Hematopoietic multipotent progenitor cell treated with erythropoietin and hydrocortisone succinate and interleukin-3 and kit ligand, for 4 days (in vitro differentiated cells): ENCODE measurements at regions not wholly inside any gene's neighbourhood (a gene's known extent, or its start where the extent isn't known, plus 50 kb on each side); places are given as distances from the start of the nearest gene placed in this dataset.

Experiments
- DNase-seq: peaks from one replicate; pipeline ENCODE4 v3.0.0-alpha.2; 2015

DNA sequence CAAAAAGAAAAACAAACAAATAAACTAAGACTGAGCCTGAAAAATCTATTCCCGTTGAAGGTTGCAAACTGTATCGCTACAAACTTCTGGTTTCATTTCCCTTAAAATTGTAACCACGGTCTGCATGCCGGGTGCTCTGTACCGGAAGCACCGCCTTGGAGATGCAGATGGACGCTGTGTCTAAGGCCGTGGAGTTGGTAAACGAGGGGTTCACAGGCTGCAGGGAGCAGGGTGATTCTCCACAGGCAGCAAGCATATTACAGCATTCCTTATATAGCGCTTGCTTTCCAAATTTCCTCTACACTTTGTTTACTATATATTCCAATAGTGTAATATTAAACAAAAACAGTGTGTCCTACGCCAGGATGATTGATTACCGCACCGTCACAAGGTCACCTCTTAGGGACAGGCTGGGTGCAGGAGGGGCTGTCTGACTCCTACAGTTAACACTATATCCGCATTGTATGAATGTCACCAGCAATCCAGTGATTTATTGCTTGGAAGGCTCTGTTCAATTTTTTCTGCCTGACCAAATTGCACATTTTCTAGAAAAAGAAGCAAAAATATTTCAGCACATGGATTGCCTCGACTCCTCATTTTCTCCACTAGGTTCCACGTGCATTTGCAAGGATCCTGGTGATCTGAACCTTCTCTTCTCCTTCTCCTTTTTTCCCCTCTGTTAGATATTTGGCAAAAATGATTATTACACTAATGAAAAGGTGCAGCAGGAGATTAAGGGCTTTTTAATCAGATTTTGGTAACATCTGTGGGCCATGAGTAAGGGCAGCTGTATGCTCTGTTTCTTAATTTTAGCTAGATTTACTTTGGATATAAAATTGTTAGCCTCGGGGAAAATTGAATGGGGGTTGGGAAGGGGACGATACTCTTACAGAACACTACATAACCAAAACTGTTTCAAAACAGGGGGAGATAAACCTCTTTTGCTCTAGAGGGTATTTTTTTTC, 325.8 kb upstream of the MGMT start:
- DNase-seq, result peak; percentile 69

DNA sequence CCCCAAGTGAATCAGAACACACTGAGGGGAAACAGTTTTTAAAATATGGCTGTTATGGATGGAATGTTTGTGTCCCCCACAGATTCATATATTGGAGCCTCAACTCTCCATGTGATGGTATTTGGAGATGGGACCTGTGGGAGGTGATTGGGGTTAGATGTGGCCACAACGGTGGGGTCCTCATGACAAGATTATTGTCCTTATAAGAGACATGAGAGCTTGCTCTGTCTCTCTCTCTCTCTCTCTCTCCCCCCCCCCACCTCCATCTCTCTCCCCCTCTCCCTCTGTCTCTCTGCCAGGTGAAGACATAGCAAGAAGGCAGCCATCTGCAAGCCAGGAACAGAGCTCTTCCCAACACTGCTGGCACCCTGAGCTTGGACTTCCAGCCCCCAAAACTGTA, 315.8 kb upstream of the MGMT start:
- DNase-seq, result no peak

DNA sequence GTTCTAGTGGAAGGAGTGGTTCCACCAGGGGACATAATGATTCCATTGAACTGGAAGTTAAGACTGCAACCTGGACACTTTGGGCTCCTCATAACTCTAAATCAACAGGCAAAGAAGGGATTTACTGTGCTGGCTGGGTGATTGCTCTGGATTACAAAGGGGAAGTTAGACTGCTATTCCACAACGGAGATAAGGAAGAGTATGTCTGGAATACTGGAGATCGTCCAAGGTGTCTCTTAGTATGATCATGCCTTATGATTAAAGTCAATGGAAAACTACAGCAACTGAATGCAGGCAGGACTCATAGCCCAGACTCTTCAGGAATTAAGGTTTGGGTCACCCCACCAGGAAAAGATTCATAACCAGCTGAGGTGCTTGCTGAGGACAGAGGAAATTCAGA, 310.6 kb upstream of the MGMT start:
- DNase-seq, result no peak

GRCh38 chr10:129157185-129157584, 309.9 kb upstream of the MGMT start:
- no peak for DNase-seq

DNA sequence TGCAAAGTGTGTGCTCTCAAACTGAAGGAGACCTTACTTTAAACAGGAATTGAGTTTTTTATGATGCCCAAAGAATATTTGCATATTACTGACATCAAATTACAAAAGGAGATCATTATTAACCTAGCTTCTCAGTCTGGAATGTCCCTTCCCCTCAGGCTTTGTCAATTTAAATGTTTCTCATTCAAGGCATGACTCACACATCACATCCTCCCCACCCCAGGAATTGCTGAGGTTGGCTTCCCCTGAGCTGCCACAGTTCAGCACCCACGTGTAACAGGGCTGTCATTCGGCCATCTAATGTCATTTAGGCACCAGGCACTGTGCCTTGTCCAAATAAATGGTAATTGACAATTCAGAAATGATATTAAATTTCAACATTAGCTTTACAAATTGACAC, 305.9 kb upstream of the MGMT start:
- peak; percentile 23 for DNase-seq

DNA sequence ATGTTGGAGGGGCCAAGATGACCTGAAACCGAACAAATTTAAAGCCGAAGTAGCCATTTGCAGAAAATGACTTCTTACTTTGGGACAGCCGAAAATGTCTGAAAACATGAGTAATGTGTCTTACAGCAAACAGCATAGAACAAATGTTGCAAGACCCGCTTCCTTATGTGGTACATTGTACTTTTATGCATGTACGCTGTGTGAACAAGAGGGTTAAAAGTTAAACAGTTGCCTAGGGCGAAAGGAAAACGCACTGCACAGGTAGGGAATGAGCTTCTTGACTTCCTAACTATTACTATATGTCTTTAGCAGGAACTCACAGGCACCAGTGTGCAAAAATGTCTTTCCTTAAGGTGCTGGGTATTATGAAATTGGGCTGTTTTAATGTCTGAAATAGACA, 303.5 kb upstream of the MGMT start:
- DNase-seq, result no peak

DNA sequence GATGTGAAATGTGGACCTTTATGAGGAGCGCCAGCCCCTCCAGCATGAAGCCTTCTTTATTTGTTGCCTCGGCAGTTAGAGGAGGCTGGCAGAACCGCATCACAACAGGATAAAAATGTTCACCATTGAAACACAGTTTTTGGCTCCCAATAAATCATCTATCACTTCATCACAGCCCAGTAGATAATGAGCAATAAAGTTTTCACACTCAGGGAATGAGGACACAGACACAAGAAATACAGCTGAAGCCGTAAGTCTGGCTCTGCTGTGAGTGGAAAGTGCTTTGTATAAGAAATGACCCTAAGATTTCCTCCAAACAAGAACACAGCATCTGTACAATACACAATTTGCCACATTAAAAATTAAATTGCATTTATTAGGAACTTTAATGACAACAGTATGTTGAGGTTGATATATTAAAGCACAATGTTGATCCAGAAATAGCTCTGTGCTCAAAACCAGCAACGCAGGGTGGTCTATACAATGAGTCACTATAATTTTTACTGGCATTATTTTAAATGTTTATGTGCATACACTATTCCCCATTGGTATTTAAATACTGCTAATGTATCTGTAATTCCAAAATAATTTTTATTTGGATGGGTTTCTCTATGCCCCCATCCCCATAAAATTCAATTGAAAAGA, 301.8 kb upstream of the MGMT start:
- no peak for DNase-seq

- no peak for DNase-seq
These were observed 301.3 kb upstream of the MGMT start for GRCh38 chr10:129165770-129166169.

GRCh38 chr10:129168660-129169059, 298.4 kb upstream of the MGMT start:
- no peak for DNase-seq

GRCh38 chr10:129169115-129169514, 297.9 kb upstream of the MGMT start:
- DNase-seq, result no peak

GRCh38 chr10:129170812-129171211, 296.2 kb upstream of the MGMT start:
- DNase-seq, result peak; percentile 65

GRCh38 chr10:129171812-129172211, 295.2 kb upstream of the MGMT start:
- DNase-seq, result no peak

DNA sequence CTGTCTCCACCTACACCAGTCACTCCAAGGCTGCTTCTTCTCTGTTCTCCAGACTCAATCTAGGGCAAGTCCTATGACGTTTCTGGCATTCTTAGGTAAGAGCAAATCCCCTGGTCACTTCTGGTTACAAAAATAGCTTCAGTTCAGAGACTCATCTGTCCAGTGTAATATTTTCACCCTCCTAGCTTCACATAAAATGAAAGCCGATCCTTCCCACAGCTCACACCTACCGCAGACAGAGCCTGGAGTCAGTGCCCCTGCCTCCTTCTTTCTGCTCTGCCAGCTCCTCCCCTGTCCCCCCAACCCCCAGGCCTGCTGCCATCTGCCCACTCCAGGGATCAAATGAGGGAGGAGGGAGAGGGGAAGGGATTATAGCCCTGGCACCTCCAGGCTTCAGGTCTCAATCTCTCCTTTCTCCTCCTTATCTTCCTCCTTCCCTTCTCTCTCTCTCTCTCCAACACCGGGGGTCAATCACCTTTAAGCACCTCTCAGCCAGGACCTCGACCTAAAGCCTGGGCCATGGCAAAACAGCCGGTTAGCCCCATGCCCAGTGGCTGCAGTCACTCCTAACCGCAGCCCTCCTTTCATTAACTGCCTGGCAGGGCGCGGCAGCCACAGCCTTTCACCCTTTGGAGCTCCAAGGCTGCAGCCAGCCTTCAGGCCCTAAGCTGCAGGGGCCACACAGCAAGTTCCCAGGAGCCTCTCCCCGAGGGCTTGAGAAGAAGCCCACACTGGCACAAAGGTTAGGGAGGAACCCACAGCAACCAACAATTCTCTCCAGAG, 292.6 kb upstream of the MGMT start:
- no peak for DNase-seq

DNA sequence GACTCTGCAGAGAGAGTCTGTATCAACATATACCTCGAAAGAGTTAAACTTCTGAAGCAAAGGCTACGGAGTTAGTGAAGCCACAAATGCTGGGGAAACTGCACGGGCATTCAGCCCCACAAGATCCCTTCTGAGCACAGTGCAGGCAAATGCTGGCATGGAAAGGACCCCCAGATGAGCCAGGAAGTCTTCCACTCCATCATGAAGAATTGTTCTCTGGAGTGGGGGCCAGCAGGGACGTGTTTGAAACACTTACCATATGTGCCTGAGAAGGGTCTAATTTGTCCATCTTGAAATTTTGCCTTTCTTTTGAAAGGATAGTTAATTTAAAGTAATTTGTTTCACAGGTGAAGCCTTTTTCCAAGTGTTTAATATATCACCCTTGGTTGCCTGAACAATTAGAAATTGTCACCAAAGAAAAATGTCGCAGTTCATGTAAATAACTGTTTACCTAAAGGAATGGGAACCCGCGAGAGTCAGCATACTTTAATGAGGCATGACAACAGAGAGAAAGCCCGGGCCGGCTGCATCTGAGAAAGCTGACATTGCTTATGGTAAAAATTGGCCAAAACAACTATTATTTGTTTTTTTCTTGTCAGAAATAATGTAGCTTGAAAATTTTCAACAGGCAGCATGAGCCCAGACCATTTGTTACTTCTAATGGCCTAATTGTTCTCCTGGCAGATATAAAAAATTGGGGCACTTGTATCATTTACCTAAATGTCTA, 287.6 kb upstream of the MGMT start:
- no peak for DNase-seq

DNA sequence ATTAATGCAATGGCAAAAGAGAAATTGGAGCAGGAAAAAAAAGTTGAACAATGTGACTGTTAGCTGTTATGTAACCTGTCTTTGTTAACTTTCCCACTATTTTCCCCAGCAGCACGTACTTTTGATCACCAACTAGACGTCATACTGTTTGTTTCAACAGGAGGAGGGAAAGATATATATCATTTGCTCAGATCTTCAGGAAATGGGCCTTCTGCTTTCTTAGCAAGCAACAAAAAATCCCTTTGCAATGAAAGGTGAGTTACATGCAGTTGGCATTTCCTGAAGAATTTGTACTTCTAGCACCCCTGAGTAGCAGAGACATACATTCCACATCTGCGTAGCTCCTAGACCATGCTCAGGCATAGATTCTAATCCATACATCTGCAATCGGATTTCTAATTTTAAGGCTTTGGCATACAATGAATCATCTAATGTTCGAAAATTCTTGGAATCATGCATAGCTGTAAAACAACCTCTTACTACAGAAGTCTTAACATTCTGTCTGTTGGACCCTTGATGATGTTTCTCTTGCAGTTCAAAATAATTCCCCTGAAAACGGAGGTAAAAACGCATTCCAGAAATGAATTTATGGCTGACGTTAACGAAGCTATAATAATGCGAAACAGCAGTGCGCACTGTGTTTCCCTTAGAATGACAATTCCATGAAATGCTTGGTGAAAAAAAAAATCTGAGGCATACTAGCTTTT, 286.9 kb upstream of the MGMT start:
- no peak for DNase-seq

DNA sequence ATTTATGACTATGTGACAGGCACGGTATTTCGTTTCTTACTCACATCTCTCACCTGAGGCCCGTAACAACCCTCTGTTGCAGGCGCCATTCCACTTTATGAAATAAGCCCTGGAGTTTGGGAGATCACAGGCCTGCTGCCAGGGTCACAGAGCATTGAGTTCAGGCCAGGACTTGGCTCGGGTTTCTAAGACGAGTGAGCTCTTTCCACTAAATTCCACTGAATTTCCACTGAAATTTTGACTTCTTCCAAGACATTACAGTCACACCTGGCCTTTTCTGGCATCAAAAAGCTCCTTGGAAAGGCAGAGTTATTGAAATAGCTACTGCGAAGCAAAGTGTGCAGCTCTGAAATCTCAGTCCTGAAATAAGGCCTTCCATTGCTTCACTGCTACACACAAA, 282.8 kb upstream of the MGMT start:
- DNase-seq, result no peak

DNA sequence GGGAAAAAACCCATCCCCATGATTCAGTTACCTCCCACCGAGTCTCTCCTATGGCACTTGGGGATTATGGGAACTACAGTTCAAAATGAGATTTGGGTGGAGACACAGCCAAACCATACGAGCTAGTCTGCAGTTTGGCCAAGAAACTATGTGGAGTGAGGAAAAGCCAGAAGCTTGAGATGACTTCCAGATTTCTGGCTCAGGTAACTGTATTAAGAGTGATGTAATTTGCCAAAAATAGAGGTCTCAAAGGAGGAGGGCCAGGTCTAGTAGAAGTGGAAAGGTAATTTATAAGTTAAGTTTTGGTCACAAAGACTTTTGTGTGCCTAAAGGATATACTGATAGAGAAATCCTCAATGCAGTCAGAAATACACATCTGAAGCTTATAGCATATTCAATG, 279.7 kb upstream of the MGMT start:
- no peak for DNase-seq

GRCh38 chr10:129191797-129192196, 275.2 kb upstream of the MGMT start:
- no peak for DNase-seq

DNA sequence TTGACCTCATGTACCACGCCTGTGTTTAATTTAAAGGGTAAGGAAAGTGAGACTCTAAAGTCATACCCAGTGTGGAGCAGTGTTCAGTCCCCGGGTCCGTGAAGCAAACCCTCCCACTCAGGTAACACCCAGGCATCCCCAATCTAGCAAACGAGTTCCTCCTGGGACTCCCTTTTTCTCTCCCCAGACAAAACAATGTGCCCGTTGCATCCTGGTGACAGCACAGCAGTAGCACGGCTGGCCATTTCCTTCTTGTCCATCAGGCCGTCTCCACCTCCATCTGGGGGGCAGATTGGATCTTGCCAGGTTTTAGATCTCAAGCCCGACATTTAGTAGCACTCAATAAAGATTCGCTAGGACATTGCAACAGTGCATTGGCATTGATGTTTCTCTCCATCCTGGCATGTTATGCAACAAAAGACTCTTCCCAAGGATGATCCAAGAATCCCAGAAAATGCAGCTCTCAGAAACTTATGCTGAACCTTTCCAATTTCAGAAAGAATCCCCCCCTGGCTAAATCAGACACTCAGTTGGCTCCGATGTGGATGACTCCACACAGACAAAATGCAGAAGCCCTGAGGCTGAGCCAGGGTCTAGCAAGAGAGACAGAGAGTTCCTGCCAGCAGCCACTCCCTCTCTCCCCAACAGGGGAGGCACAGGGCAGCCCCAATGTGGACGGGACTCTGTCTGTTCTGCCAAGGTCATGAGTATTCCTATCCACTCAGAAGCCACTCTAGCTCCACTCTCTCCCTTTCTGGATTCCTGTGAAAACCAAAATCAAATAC, 274.5 kb upstream of the MGMT start:
- no peak for DNase-seq

- DNase-seq, result peak; percentile 47
These were observed 273.9 kb upstream of the MGMT start for GRCh38 chr10:129193148-129193547.

DNA sequence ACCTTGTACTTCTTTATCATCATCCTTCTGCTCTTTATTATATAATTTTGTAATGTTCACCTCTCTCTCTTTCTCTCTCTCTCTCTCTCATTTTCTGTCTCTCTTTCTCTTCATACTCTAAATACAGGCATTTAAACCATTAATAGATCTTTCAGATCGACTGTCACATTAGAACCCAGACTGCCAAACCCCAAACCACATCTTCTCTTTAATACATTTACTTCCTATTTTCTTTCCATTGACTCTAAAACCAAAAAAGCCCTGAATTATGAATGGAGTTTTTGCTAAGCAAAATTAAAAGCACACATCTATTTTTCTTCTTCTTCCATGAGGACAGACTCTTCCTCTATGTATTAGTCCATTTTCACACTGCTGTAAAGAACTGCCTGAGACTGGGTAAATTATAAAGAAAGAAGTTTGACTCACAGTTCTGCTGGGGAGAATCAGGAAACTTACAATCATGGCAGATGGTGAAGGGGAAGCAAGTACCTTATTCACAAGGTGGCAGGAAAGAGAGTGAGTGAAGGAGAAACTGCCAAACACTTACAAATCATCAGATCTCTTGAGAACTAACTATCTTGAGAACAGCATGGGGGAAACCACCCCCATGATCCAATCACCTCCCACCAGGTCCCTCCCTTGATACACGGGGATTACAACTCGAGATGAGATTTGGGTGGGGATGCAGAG, 272.7 kb upstream of the MGMT start:
- DNase-seq, result peak; percentile 60
